ENCODE measurements at regions not wholly inside any gene's neighbourhood (a gene's known extent, or its start where the extent isn't known, plus 50 kb on each side); places are given as distances from the start of the nearest gene placed in this dataset.

DNA sequence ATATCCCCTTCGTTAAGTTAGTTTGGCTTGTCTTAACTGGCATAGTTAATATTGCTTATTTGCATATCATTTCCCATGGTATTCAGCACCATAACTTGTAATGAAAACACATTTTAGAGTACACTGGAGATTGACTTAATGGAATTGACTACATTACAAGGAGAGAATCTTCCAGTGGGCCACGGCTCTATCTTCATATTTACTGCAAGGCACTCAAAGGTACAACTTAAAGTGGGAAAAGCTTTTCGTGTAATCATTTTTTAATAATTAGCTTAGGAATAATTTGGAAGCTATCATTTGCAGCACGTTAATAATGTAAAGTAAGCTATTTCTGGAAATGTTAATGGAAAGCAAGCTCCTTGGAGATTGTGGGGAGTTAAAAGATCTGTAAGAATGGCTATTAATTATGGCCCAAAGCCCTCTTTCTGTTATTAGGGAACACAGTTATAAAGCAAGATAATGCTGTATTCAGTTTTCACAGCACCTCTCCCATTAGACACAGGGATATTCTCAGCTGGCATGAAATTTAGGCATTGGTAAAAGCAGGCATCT, 551.5 kb upstream of the RGMA start:
- DNase-seq = no peak

- no peak for DNase-seq
Observed at GRCh38 chr15:93631958-93632618, 543.1 kb upstream of the RGMA start.

DNA sequence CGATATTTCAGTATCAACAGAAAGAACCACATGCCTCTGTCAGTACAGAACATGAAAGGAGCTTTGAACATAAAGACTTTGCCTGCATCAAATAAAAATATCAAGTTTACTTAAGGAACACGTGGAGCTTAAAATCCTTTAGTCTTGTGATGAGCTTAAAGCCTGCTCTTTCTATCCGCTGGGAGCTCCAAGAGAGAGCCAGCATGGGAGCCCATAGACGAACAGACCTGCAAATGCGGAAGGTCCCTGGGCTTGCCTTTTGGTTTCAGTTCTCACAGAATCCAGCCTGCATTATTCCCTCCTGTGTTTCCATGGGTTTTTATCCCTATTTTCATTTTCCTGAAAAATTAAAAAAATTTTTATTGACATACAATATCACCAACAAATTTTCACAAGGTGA, 530.6 kb upstream of the RGMA start:
- DNase-seq = no peak

DNA sequence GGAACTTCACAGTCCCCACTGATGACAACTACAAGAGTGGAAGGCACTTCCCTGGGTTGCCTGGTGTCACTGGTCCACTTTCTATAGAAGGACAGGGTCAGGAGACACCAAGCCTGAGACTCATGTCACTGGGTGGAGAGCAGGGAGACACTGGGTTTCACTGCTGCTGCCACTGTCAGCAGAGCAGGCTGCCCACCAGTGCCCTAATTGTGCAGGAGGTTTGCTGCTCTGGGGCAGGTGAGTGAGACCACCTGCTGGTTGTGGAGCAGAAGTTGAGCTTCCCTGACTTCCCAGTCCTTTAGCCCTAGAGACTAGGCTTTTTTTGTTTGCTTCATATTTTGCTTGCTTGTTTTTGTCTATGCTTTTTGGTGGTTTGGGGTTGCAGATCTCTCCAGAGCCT, 528.4 kb upstream of the RGMA start:
- no peak for DNase-seq

GRCh38 chr15:93614386-93615104, 525.5 kb upstream of the RGMA start:
- no peak for DNase-seq

- no peak for DNase-seq
Observed at GRCh38 chr15:93613386-93613785, 524.4 kb upstream of the RGMA start.

DNA sequence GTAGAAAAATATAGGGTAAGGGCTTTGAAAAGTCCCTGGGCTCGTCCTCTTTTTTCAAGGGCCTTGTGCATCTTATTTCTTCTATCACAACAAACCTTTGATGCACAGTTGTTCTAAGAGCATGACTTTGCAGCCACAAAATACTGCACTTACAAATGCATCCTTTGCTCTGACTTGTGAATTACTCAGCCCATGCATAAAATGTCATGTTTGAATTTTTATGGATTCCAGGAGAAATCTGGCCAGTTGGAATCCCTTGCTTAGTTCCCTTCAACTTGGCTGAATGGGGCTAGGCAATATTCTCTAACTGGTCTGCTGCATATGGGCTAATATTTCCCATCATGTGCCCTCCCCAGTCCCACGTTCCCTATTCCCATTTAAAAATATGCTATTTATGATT, 523.9 kb upstream of the RGMA start:
- no peak for DNase-seq

- no peak for DNase-seq
Observed at GRCh38 chr15:93610944-93611343, 521.9 kb upstream of the RGMA start.

DNA sequence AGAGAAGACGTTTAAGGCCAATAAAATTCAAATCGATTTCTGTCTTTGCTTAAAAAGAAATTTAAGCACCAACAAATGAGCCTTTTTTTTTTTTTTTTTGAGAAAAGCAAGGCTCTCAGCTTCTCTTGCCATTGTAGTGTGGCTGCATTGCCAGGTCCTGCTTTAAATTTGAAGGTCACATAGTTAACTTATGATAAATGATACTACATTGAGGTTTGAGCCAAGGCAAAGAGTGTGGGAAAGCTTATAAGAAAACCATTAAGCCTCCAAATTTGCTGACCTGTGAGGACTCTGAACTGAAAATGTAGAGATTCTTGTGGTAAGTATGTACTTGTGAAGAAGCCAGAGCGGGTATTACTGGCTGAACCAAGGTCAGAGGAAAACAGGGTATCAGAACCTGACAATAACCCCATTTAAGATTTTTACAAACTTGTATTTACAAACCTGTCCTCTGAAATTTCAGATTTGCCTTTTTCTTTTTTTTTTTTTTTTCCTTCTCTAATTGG, 519.7 kb upstream of the RGMA start:
- no peak for DNase-seq

- no peak for DNase-seq
Observed at GRCh38 chr15:93603550-93603949, 514.5 kb upstream of the RGMA start.

DNA sequence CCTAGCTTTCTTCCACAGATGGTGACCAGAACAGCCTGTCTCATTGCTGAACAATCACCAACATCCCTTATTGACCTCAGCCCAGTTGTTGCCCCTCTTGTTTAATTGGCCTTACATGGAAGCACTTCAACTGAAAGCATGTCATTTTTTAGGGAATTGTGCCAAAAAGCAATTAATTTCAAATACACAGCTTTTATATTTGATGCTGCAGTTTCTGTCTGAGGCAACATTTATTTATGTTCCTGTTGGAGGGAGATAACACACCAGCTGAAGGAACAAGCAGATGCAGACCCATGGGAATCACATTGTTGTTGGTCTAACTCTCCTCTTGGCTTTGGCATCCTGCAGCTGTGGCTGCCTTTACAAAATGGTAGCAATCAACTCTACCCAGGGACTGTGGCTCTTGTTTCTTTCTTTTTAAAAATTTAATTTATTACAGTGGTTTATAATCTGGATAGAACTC, 498.1 kb upstream of the RGMA start:
- no peak for DNase-seq

DNA sequence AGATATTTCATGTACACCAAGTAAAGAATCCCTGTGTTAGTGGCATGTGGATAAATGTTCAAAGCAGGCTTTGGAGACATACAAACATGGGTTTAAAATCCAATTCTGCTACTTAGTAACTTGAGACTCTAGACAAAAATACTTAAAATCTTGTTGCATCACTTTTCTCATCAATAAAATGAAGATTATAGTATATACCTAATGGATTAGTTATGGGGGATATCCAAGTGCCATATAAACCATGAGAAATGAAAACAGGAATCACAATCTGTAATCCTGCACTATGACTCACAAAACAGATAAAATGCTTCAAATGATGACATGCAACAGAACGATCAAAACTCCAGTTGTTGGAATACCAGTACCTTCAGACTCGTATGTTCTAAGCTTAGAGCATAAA, 496.0 kb upstream of the RGMA start:
- DNase-seq = no peak

GRCh38 chr15:93583968-93584367, 495.0 kb upstream of the RGMA start:
- DNase-seq = no peak

DNA sequence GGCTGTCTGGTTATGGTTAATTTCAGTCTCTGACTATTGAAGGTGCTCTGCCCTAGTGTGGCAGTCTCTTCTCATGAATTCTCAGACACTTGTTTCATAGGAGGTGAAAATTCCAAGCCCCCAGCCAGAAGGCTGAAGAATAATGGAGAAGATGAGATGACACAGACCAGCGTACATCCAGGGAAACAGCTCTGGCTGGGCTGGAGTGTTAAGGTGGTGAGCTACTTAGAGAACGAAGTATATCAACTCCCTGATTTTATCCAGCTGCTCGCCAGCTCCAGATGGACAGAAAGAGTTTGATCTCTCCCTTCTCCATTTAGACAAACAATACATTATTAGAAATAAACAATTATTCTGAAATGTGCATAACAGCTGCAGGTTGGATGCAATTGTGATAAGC, 494.5 kb upstream of the RGMA start:
- DNase-seq = no peak

DNA sequence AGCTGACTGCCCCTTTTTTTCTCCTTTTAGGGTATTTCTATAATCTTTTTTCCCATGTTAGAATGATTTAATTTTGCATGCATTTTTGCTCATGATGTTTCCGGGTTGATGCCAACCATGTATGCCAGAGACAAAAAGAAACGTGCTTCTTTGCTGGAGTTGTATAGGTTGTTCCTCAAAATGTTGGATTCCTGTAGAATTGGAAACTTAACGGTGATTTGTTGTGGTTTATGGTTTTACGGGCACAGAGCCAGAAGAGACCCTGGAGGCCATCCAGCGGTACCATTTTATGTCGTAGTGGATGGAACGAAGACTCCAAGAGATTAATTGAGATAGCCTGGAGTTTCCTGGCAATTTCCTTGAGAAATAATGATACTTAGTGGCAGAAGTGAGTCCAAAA, 481.5 kb upstream of the RGMA start:
- DNase-seq = no peak

- no peak for DNase-seq
Observed at GRCh38 chr15:93566762-93567161, 477.8 kb upstream of the RGMA start.

GRCh38 chr15:93565201-93565600, 476.2 kb upstream of the RGMA start:
- no peak for DNase-seq

GRCh38 chr15:93563218-93563617, 474.2 kb upstream of the RGMA start:
- DNase-seq = no peak

GRCh38 chr15:93562395-93563123, 473.5 kb upstream of the RGMA start:
- DNase-seq = no peak

DNA sequence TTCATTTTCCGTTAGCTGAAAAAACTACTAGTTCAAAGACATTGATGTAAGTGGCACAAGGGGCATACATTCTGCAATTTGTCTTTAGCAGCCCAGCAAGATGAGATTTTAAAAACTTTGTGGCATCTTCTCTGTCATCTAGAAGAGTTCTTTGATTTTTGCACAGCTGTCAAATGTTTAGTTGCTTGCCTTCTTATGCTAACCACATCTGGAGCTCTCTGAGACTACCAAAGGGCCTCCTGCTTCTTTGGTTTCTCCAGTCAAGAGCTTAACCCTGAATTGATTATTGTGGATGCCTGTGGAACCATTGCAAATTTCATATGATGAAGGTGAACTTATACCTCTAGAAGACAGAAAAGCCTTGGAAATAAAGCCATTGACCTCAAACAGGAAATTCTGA, 468.7 kb upstream of the RGMA start:
- DNase-seq = no peak

GRCh38 chr15:93553167-93553935, 464.3 kb upstream of the RGMA start:
- no peak for DNase-seq

GRCh38 chr15:93543093-93543492, 454.1 kb upstream of the RGMA start:
- no peak for DNase-seq

All from renal pelvis (tissue), 1 donor.